Natural killer cell (primary cell): ENCODE measurements at regions not wholly inside any gene's neighbourhood (a gene's known extent, or its start where the extent isn't known, plus 50 kb on each side); places are given as distances from the start of the nearest gene placed in this dataset.
A peak's percentile ranks its signal among the peaks of the same experiment; 100 is the strongest.

Experiments used
- ATAC-seq, 3 donors: fragments of 150-1000 bp in 2 of 3; fragments of 200-7000 bp in 1 of 3; cut with Tn5 transposase; 1 replicate in 1 of 3; 2 replicates in 2 of 3; pipeline ENCODE4 v1.10.0; 2021; ENCODE audit warnings: mild to moderate bottlenecking in 2 of 3, moderate library complexity in 2 of 3
- DNase-seq, 2 donors: peaks; one replicate each; pipeline versions ENCODE4 v3.0.0 to v3.0.0-alpha.2; 2013 to 2021; ENCODE audit warnings: mixed read lengths in 1 of 2
- H3K27ac ChIP-seq: one replicate; pipeline ENCODE4 v1.5.1; 2013; ENCODE audit warnings: mild to moderate bottlenecking, low read length
- H3K27me3 ChIP-seq: one replicate; pipeline ENCODE4 v1.6.1; 2013; ENCODE audit warnings: low read length; ENCODE audit not compliant: control insufficient read depth, insufficient read depth
- H3K36me3 ChIP-seq: one replicate; pipeline ENCODE4 v1.6.1; 2013; ENCODE audit warnings: low read length; ENCODE audit not compliant: control insufficient read depth, insufficient read depth
- H3K4me1 ChIP-seq: one replicate; pipeline ENCODE4 v1.6.1; 2013; ENCODE audit warnings: low read length; ENCODE audit not compliant: control insufficient read depth, insufficient read depth
- H3K4me3 ChIP-seq: one replicate; pipeline ENCODE4 v1.5.1; 2013; ENCODE audit warnings: low read length
- H3K9me3 ChIP-seq: one replicate; pipeline ENCODE4 v1.6.1; 2013; ENCODE audit warnings: low read length; ENCODE audit not compliant: control insufficient read depth, insufficient read depth
- H3K27ac Mint-ChIP-seq, 2 donors: one replicate each; pipeline ENCODE4 v1.8.0; 2022; ENCODE audit warnings: mild to moderate bottlenecking in 2 of 2, mixed read lengths in 2 of 2, moderate library complexity in 1 of 2
- H3K27me3 Mint-ChIP-seq, 2 donors: one replicate each; pipeline ENCODE4 v1.8.0; 2022; ENCODE audit warnings: low read depth in 2 of 2, mixed read lengths in 2 of 2
- H3K36me3 Mint-ChIP-seq: one replicate; pipeline ENCODE4 v1.8.0; 2022; ENCODE audit warnings: mixed read lengths
- H3K4me1 Mint-ChIP-seq, 2 donors: one replicate each; pipeline ENCODE4 v1.8.0; 2022; ENCODE audit warnings: mixed read lengths in 2 of 2
- H3K4me3 Mint-ChIP-seq: one replicate; pipeline ENCODE4 v1.8.0; 2022; ENCODE audit warnings: mild to moderate bottlenecking, moderate library complexity, mixed read lengths
- H3K9me3 Mint-ChIP-seq, 2 donors: one replicate each; pipeline ENCODE4 v1.8.0; 2022; ENCODE audit warnings: mixed read lengths in 2 of 2
- CTCF ChIP-seq: fragments of 200-600 bp; IDR thresholded peaks from one replicate; pipeline ENCODE4 v1.8.0; 2022; ENCODE audit warnings: antibody characterized with exemption
- WGBS: methylation state at CpG from one replicate; pipeline ENCODE4 v1.1.7; 2013; ENCODE audit warnings: missing lambda C conversion rate; ENCODE audit not compliant: insufficient coverage; 5-methylcytosine and 5-hydroxymethylcytosine counted together
- intact Hi-C: fragments of 100-400 bp; cut with micrococcal nuclease; formaldehyde crosslinking; loops from one replicate; pipeline ENCODE4 v1.14.2; 2022

DNA sequence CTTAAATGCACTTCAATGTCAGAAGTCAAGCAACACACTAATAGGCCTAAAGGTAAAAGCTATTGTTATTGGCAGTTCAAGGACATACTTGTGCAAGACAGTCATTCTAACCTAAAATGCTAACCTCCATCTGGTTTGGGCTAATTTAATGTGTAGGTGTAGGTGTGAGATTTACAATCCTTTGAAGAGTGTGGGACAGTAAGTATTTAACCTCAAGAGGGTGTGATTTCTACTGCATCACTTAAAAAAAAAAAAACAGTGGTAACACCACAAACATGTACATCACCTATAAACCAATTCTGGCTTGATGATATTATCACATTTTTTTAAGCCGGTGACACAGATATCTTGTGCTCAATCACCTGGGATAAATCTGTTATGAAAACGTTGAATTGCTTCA lies 127.5 kb upstream of the MEF2C start:
- Histone ChIP-seq H3K27me3 (no peaks in the 10 kb centered on the region), H3K4me3 (no peak overlapping the region), H3K36me3 (no peaks in the 10 kb centered on the region), H3K4me1 (no peaks in the 10 kb centered on the region), H3K27ac (no peak overlapping the region), H3K9me3 (no peaks in the 10 kb centered on the region)
- H3K9me3 Mint-ChIP-seq = peaks cover 0 to 2% of the 10 kb centered on the region in 2 donors
- intact Hi-C loops = no loop called here
- no peak for TF ChIP-seq CTCF
- no peak overlapping the region for H3K27ac Mint-ChIP-seq
- H3K36me3 Mint-ChIP-seq = no peaks in the 10 kb centered on the region
- peaks cover 21 to 23% of the 10 kb centered on the region in 2 donors for H3K4me1 Mint-ChIP-seq
- H3K4me3 Mint-ChIP-seq = no peak overlapping the region
- no peaks in the 10 kb centered on the region for H3K27me3 Mint-ChIP-seq
- peak in 2 of 3 donors; percentile 50 to 75 for ATAC-seq
- DNase-seq = no peak
- 50% methylated on average over 1 of the region's 2 CpGs for WGBS

- no peak overlapping the region for H3K4me3 Mint-ChIP-seq
- Histone ChIP-seq H3K9me3 (peaks cover 4% of the 10 kb centered on the region), H3K4me1 (no peaks in the 10 kb centered on the region), H3K27me3 (no peaks in the 10 kb centered on the region), H3K27ac (no peak overlapping the region), H3K36me3 (no peaks in the 10 kb centered on the region), H3K4me3 (no peak overlapping the region)
- no peak for TF ChIP-seq CTCF
- no peaks in the 10 kb centered on the region for H3K9me3 Mint-ChIP-seq
- no peaks in the 10 kb centered on the region for H3K36me3 Mint-ChIP-seq
- no peak for DNase-seq
- WGBS = 100% methylated on average over 1 of the region's 1 CpG
- no peak overlapping the region for H3K27ac Mint-ChIP-seq
- no peaks in the 10 kb centered on the region for H3K27me3 Mint-ChIP-seq
- H3K4me1 Mint-ChIP-seq = peaks cover 21 to 23% of the 10 kb centered on the region in 2 donors
- intact Hi-C loops = no loop called here
- no peak for ATAC-seq
These were observed 125.3 kb upstream of the MEF2C start for GRCh38 chr5:89008291-89008690.

DNA sequence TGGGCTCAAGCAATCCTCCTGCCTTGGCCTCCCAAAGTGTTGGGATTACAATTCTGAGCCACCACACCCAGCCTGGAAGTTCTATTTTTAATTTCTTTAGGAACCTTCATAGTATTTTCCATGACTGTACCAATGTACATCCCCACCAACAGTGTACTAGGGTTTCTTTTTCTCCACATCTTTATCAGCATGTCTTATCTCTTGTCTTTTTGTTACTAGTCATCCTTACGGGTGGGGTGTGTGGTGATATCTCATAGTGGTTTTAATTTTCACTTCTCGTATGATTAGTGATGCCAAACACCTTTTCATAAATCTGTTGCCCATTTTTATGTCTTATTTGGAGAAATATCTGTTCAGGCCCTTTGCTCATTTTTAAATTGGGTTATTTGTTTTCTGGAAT lies 123.0 kb upstream of the MEF2C start:
- H3K4me3 Mint-ChIP-seq = no peak overlapping the region
- 27% methylated on average over 2 of the region's 2 CpGs for WGBS

More for the DNA sequence above, 123.0 kb upstream of the MEF2C start:
- Mint-ChIP-seq H3K9me3 (no peaks in the 10 kb centered on the region), H3K4me1 (peaks cover 19 to 21% of the 10 kb centered on the region in 2 donors), H3K27me3 (no peaks in the 10 kb centered on the region), H3K36me3 (no peaks in the 10 kb centered on the region), H3K27ac (no peak overlapping the region)
- DNase-seq (no peak), ATAC-seq (no peak)
- Histone ChIP-seq H3K27me3 (no peaks in the 10 kb centered on the region), H3K36me3 (no peaks in the 10 kb centered on the region), H3K9me3 (peaks cover 4% of the 10 kb centered on the region), H3K4me1 (no peaks in the 10 kb centered on the region), H3K4me3 (no peak overlapping the region), H3K27ac (no peak overlapping the region)
- intact Hi-C loops = no loop called here
- TF ChIP-seq CTCF = no peak
